C4-2B (cell line): ENCODE measurements at regions not wholly inside any gene's neighbourhood (a gene's known extent, or its start where the extent isn't known, plus 50 kb on each side); places are given as distances from the start of the nearest gene placed in this dataset.

Experiments
- H3K27ac ChIP-seq: fragments of 450-650 bp; 2 replicates; pipeline ENCODE4 v1.5.1; 2017
- CTCF ChIP-seq: fragments of 450-650 bp; conservative IDR thresholded peaks from 2 replicates; pipeline ENCODE4 v1.5.1; 2017; ENCODE audit warnings: mild to moderate bottlenecking
- ZFX ChIP-seq: fragments of 450-650 bp; IDR thresholded peaks from 2 replicates; pipeline ENCODE4 v1.6.1; 2017

DNA sequence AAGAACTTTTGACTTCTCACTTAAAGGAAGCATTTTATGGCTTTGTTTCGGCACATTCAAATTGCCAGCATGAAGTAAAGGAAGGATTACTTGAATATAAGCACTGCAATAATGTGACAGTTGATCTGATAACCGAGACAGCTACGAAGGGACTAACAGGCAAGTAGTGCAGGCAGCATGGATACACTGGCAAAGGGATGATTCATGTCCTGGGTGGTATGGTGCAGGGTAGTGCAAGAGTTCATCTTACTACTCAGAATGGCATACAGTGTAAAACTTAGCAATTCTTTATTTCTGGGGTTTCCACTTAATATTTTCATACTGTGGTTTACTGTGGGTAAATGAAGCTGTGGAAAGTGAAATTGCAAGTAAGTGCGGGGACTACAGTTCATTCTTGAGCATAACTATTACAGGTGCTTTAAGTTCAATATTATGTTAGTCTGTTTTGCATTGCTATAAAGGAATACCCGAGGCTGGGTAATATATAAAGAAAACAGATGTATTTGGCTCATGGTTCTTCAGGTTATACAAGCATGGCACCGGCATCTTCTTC lies 611.8 kb downstream of the SPOCK3 start:
- H3K27ac ChIP-seq: no peak overlapping the region
- TF ChIP-seq CTCF (no peak), ZFX (no peak)

DNA sequence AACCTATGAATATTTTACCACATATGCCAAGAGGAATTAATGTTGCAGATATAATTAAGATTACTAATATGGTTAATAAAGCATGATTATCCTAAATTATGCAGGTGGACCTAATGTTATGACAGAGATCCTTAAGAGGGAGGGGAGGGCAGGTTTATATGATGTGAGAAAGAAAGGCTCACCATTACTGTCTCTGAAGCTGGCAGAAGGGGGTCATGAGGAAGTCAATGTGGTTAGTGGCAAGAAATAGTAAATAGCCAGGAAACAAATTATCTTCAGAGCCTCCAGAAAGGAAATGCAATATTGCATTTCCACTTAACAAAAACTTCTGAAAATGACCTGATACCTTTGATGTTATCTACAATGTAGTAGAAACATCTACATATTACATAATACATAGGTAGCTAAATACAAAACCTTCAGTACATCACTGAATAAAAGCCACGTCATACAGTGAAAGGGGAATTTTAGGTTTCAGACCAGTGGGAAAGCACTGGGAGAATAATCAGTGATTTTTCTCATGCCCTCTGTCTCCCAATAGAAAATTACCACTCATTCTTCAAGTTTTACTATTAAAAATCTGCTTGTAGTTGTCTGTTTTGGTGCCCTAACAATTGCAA lies 609.2 kb downstream of the SPOCK3 start:
- H3K27ac ChIP-seq: no peak overlapping the region
- no peak for TF ChIP-seq ZFX
- no peak for TF ChIP-seq CTCF

DNA sequence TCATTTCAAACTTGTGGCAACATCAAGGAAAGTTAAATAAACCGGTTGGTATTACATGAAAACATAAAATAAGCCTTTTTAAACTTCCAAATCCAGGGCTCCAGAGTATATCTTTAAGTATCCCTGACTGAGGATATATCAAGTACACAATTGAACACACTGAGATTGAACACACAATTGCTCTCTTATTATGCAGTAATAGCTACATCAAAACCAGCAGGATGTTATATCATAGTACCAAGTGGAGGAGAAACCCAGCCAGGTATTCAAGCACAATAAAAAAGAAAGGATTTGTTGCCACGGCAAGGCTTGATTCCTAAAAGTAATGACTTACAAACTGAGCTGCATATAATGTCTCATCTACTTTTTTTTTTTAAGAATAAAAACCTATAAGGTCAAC lies 605.8 kb downstream of the SPOCK3 start:
- no peak overlapping the region for H3K27ac ChIP-seq
- TF ChIP-seq ZFX: no peak
- TF ChIP-seq CTCF: no peak

GRCh38 chr4:166635367-166635766 lies 598.9 kb downstream of the SPOCK3 start:
- TF ChIP-seq ZFX (no peak), CTCF (no peak)
- H3K27ac ChIP-seq: no peak overlapping the region

GRCh38 chr4:166637816-166638215 lies 596.5 kb downstream of the SPOCK3 start:
- TF ChIP-seq ZFX: no peak
- TF ChIP-seq CTCF: no peak
- H3K27ac ChIP-seq: no peak overlapping the region

DNA sequence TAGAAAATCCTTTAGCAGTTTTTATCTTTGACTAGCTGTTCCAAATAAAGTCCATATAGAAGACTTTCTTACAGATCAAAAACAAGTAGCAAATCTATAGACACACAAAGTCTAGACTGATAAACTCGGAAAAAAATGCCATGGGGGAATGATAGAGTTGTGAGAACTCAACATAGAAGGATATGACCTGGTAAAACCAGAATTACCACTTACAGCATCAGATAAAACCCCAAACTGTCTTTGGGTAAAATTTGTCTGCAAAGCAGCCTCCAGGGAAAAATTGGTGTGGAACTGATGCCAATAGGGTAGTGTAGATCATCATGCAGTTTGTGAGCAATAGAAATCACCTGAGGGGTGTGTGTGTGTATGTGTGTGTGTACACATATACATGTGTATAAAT lies 579.1 kb downstream of the SPOCK3 start:
- H3K27ac ChIP-seq: no peak overlapping the region
- no peak for TF ChIP-seq ZFX
- TF ChIP-seq CTCF: no peak

DNA sequence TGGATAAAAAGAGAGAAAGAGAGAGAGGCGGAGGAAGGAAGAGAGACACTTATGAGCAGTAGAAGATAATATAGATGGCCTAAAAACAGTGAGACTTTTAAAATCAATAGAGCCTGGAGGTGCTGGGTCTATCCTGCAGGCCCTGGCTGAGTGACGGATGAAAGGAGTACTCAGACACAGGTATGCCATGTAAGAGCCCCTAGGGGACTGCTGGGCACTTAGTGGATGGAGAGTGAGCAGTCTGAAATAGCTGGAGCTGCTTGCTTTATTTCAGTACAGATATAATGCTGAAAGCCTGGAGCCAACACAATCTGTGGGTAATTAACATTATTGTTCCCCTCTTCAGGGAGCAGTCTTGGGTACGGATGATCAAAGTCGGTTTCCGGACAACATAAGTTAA lies 578.6 kb downstream of the SPOCK3 start:
- H3K27ac ChIP-seq: no peak overlapping the region
- no peak for TF ChIP-seq ZFX
- TF ChIP-seq CTCF: no peak
